Bone marrow (tissue), 2 donors: ENCODE measurements at regions not wholly inside any gene's neighbourhood (a gene's known extent, or its start where the extent isn't known, plus 50 kb on each side); places are given as distances from the start of the nearest gene placed in this dataset.
"Not testable (repeated sequence)": the region's sequence is repeated elsewhere in the genome, so short reads cannot be mapped to it uniquely, and the experiment has no call there.

ENCODE experiments used
- DNase-seq, 2 donors: peaks; one replicate each; lab custom pipeline; 2025; lab: John Stamatoyannopoulos, UW

DNA sequence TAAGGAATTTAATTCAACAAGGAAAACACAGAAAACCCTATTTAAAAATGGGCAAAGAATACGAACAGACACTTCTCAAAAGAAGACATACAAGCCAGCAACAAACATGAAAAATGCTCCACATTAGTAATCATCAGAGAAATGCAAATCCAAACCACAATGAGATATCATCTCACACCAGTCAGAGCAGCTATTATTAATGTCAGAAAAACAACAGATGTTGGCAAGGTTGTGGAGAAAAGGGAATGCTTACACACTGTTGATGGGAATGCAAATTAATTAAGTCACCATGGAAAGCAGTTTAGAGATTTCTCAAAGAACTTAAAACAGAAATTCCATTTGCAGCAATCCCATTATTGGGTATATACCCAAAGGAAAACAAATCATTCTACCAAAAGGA, 55.2 kb downstream of the GCC1 start:
- no peak for DNase-seq

GRCh38 chr7:127527561-127527960, 57.8 kb downstream of the GCC1 start:
- DNase-seq = no peak

- no peak for DNase-seq
Measured at GRCh38 chr7:127525866-127526480, 59.4 kb downstream of the GCC1 start.

DNA sequence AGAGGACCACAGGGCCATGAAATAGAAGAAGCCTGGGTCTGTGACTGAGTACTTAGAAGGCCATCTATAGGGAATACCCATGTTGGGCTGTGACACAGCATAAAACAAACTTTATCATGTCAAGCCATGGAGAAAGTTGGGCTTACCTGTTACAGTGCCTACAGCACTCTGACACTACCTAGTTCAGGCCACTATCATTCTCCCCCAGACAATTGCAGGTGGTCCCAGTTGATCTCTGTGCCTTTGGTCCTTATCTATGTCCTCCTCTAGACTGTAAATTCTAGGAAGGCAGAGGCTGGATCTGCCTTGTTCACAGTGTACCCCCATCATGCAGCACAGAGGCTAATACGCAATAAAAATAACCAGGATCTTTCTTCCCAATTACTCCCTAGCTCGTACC, 69.1 kb downstream of the GCC1 start:
- no peak for DNase-seq

GRCh38 chr7:127514499-127514898, 70.9 kb downstream of the GCC1 start:
- DNase-seq = no peak

DNA sequence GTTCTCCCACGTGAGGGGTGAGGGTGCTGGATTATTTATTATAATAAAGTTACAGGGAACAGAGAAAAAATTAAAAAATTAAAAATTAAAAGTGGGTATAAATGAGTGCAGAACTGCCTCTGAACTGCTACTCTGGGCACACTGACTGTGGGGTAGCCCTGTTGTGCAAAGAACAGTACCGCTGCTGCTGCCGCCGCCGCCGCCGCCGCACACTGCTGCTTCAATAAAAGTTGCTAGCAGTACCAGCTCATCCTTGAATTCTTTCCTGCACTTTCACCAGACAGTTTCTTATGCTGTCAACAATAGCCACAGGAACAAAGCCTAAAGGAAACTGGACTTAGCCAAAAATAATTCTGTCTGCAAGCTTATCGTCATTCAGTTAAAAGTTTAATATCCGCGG, 72.1 kb downstream of the GCC1 start:
- no peak for DNase-seq

DNA sequence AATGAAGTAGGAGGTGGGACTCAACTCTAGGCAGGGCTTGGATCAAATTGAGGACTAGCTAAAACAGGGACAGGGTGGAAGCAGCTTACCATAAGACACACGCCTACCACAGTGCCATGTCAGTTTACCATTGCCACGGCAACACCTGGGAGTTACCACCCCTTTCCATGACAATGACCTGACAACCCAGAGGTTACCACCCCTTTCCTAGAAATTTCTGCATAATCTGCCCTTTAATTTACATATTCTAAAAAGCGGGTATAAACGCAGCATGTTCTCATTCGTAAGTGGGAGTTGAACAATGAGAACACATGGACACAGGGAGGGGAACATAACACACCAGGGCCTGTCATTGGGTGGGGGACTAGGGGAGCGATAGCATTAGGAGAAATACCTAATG, 72.7 kb downstream of the GCC1 start:
- no peak for DNase-seq

DNA sequence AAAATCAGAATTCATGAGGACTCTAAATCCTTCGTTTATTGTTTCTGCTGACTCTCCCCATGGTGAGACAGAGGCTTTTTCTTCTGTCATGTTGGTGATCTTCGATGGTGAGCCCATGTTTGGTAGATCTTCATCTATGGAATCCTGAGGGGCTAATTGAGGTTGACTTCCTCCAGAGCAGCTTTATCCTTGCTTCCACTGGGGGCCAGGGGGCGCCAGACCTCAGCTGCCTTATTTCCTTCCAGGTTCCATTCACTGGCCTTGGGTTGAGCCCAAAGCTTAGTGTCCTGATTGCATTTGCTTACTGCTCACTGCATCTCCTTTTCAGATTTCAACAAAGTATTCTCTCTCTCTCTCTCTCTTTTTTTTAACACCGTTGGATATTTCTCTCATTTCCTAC, 80.7 kb downstream of the GCC1 start:
- DNase-seq = no peak

- no peak for DNase-seq
Measured at GRCh38 chr7:127501817-127502216, 83.6 kb downstream of the GCC1 start.

DNA sequence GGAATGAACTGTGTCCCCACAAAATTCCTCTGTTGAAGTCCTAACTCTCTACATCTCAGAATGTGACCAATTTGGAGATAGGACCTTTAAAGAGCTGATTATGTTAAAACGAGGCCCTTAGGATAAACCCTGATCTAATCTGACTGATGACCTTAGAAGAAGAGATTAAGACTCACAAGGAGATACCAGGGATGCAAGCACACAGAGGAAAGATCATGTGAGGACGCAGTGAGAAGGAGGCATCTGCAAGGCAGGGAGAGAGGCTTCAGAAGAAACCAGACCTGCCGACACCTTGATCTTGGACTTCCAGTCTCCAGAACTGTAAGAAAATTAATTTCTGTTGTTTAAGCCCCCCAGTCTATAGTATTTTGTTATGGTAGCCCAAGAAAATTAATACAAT, 94.9 kb upstream of the ZNF800 start:
- DNase-seq = no peak

DNA sequence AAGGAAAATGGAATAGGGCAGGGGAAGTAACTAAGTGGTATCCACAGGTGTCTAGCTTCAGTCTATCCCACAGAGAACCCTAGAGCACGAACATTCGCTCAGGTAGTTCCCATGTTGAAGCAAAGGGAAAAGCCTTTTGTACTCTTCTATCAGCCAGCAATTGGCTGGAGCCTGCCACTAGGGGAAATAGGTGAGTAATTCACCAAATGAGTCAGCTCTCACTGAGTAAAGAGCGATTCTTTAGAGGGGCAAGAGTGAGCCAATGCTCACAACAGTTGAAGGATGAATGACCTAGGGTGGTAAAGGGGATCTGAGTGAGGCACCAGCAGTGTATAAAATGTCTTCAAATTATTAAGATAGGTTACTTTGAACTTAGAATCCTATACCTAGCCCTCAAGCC, 94.1 kb upstream of the ZNF800 start:
- no peak for DNase-seq

DNA sequence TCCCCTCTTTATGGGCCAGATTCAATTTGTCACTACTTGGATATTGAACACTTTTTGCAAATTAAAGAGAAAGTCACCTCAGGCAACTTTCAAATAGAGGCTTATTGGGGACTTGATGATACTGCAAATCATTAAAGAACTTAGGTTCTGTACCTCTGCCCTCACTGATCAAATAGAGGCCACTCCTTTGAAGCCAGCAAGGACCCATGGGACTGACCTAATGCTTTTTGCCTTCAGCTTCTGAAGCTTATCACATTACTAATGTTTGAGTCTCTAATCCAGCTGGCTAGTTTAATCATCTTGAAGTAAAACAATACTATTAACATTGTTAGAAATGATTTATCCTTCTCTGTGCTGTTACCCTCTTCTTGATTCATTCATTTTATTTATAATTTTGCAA, 93.0 kb upstream of the ZNF800 start:
- DNase-seq = no peak

DNA sequence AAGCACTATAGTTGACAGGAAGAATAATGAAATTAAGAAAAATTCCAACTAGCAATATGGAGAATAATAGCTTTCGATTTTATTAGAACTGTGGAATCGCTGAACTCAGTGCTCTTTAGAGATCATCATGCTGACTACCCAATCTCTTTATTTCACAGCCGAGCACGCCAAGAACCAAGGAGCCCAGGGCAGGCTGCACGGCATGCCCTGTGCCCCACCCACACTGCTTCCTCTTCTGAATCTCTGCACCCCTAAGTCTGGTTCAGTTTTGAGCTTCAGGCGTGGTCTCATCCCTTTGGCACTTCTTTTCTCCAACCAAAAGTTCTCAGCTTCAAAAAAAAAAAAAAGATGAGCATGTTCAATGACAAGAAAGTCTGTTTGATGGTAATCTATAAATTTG, 92.4 kb upstream of the ZNF800 start:
- no peak for DNase-seq

- DNase-seq = no peak
Measured at GRCh38 chr7:127478461-127478860, 86.0 kb upstream of the ZNF800 start.

DNA sequence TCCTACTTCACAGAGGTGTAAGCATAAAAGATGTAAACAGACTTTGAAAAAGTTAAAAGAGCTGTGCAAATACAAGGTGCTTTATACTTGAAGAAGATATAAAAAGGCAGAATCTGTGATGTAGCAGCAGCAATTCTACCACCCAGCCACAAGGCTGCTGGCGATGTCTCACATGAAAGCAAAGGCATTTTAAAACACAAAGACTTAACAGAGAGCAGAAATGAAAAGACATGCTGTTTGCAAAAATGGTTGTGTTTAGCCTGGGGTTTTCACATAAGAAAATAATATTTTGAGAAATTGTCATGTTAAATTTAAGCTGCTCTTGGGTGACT, 85.5 kb upstream of the ZNF800 start:
- DNase-seq = no peak

DNA sequence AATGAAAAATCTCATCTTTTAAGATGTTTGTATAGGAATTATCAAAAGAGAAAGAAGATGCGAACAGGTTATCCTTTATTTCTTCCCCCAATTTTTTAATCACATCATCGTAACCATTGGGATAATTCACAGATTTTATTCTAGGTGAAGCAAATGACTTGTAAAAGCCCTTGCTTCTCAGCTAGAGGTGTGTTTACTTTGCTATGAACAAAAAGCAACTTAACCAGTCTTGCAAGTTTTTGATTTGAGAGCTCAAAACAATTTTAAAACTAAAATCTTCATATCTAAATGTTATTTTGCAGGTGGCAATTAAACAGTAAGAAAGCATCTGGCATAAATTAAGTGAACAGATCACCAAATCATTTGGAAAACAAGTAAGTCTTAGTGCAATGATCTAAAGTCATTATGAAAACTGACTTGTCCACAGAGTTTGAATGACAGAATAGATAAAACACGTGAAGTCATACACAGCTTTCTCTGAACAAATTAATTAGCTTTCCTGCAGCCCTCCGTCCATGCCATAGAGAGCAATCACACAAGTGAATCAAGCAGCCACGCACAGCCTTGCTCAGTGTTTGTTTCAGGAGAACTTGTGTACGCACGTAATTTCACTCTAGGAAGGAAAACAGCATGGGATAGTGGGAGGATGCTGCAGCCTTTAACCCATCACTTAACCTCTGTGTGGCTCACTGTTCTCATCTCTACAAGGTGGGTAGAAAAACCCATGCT, 85.0 kb upstream of the ZNF800 start:
- DNase-seq = no peak

GRCh38 chr7:127476618-127477017, 84.1 kb upstream of the ZNF800 start:
- no peak for DNase-seq

- DNase-seq = no peak
Measured at GRCh38 chr7:127474457-127474856, 81.9 kb upstream of the ZNF800 start.

GRCh38 chr7:127473409-127473808, 80.9 kb upstream of the ZNF800 start:
- no peak for DNase-seq

- DNase-seq = no peak
Measured at GRCh38 chr7:127460077-127460476, 67.6 kb upstream of the ZNF800 start.

- not testable (repeated sequence) for DNase-seq
Measured at GRCh38 chr7:127451258-127451657, 58.8 kb upstream of the ZNF800 start.

GRCh38 chr7:127448566-127448965, 56.1 kb upstream of the ZNF800 start:
- no peak for DNase-seq

GRCh38 chr7:127447326-127447945, 54.9 kb upstream of the ZNF800 start:
- DNase-seq = peak; percentile 3 to 83

DNA sequence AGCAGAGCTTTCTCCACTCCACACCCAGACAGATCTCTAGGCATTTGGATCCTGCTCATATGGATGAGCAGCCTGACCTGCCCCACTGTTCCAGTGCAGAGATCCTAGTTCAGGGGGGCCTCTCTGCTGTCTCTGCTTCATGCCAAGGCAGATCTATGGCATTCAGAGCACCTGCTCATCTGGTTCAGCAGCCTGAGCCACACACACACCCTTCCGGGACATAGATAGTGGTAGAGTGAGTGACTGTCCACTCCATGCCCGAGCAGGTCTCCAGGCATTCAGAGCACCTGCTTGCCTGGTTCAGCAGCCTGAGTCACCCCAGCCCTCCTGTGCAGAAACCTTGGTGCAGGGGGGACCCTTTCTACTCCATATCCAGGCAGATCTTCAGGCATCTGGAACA, 54.3 kb upstream of the ZNF800 start:
- no peak for DNase-seq
